ENCODE measurements at regions not wholly inside any gene's neighbourhood (a gene's known extent, or its start where the extent isn't known, plus 50 kb on each side); places are given as distances from the start of the nearest gene placed in this dataset.
"Not testable (repeated sequence)": the region's sequence is repeated elsewhere in the genome, so short reads cannot be mapped to it uniquely, and the experiment has no call there.

DNA sequence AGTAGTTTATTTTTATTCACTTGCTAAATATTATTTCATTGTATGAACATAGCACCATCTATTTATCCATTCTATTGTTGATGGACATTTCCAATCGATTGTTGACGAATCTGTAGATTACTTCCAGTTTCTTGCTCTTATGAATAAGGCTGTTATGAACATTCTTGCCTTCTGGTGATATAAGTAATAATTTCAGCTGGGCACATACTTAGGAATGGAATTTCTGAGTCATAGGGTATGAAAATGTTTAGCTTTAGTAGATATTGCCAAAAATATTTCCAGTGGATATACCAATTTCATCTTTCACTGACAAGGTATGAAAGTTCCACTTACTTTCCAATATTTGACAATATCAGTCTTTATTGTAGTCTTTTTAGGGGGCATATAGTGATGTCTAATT is 468.5 kb downstream of the ETNK1 start:
- no peak for DNase-seq

DNA sequence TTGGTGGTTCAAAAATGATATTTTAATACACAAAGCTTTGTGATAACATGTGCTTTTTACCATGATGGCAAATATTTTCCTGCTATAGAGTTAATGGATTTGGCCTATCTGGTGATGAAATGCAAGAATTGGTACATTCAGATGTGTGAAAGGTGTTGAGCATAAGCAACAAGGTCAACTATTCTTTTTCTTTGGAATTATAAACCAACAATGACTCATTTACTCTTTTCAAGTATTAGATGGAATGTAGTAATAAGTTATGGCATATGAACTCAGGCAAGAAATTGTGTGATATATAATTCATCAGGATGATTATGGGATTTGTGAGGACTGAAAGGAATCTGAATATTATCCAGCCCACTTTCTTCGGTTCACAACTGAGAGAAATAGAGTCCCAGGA is 471.4 kb downstream of the ETNK1 start:
- no peak for DNase-seq

DNA sequence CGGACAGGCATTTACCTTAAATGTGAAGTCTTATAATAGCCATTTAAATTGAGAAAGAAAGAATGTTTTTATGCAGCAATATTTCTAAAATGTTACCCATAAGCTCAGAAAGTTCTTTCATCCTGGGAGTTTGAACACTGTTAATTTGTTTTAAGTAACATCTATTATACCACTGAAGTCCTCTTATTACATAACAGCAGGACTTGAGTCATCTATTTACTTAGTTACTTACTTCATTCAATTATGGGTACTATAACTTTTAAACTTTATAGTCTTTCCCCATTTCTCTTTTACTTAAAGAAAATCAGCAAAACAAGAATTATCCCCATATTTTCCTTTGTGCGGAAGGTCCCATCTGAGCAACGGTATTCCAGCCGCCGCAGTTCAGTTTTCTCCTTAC is 473.1 kb downstream of the ETNK1 start:
- DNase-seq = no peak

DNA sequence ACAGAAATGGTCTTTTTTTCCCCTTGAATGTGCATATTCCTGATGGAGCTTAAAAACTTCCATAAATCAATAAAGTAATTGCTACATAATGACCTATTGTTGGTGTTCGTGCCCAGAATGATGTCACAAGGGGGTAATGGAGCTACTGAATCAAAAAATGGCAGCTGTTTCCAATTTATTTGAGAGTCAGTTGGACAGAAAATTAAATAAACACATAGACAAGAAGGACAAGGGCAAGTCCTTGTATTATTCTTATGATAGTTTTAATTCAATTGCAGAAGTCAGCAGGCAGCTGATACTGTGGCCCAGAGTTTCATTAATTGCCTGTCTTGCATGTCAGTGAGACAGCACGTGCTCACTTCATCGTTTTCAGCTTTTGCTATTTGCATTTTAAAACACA is 473.5 kb downstream of the ETNK1 start:
- DNase-seq = no peak

DNA sequence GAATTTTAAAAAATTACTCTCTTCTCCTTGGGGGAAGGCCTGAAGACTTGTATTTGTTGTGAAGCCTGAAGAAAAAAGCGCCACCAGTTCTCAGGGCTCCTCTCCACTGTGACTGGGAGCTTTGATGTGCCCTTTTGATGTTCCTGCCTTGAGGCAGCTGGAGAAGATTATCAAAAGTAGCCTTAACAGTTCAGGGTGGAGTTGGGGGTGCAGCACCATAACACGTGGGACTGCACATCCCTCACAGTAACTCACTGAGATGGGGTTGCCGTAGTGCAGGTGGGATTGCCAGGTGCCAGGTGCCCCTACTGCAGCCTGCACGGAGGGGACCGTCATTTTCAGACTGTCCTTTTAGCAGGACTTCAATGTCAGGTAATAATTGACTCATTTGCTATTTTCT is 474.1 kb downstream of the ETNK1 start:
- no peak for DNase-seq

DNA sequence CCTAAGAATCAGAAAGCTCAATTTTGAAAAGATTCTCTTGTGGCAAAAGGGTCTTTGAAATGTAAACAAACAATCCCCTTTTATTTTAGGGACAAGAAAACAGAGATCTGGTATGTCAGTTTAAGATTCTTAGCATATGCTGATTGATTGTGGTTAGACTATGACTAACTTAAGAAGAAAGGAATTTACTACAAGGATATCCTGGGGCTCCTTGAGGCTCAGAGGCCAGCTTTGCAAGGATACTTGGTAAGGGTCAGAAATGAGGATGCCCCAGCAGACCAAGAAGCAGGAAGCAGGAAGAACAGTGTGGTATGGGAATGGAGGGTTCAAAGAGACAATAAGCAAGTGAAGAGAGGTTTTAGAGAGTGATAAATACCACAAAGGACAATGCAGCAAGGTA is 474.6 kb downstream of the ETNK1 start:
- DNase-seq = no peak

DNA sequence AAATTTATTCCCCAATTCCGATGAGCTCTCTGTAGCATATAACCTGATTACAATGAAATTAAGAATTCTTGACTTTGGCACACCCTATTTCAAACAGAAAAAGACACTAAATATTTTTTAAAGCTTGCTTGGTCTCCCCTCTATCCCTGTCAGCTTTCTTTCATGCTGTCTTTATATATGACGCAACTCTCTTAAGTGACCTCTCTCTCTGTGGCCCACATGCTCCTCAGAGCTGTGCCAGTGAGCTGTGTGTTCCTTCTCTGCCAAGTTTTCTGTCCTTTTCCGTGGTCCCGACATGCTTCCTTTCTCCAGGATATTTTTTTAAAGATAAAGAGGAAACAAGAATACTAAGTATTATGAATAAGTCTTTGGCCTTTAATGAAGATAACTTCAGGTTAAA is 484.0 kb downstream of the ETNK1 start:
- no peak for DNase-seq

DNA sequence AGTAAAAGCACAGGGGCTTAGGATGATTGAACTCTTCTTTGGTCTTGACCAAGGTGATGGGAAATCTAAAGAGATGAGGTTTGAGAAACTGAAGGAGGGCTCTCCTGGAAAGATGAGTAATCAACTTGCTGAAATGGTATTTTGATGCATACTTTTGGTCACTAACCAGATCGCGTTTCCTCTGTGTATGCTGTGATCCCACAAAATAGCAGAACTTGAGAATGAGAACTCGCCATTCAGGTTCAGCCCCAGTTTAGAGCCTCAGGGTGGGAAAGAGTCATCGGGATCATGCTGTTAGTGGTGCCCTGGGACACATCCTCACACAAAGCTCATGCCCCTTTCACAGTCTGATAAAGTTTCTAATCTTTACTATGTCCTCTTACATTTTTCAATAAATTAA is 488.8 kb downstream of the ETNK1 start:
- no peak for DNase-seq

DNA sequence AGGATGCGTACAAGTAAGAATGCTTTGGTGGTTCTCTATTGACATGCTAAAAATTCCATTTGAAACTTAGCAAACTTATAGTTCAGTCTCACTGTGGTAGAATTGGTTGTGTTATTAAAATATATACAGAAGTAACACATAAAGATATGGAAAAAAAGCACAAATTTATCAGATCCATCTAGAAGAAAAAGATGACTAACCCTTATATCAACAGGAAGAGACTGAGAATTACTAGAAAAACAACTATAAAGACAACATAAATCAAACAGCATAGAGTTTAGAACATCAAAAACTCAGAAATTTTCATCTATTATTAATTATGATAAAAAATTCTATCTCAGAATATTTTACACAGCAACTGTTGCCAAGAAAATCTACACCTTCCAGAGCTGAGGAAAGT is 491.0 kb downstream of the ETNK1 start:
- DNase-seq = no peak

DNA sequence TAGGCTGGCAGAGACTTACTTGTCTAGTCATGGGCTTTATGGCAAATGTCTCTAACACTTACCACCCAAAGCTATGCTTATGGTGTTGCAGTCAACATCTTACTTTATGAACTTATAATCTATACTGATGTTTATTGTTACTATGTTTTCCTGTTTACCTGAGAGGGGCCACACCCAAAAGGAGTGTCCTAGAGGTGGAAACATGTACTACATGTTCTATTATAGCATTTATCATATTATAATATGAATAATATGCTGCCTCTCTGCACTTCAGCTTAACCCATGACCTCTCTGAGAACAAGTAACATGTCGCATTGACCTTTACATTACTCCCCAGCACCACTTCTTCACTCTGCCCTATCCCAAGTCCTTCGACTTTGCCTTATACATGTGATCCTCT is 501.8 kb downstream of the ETNK1 start:
- no peak for DNase-seq

DNA sequence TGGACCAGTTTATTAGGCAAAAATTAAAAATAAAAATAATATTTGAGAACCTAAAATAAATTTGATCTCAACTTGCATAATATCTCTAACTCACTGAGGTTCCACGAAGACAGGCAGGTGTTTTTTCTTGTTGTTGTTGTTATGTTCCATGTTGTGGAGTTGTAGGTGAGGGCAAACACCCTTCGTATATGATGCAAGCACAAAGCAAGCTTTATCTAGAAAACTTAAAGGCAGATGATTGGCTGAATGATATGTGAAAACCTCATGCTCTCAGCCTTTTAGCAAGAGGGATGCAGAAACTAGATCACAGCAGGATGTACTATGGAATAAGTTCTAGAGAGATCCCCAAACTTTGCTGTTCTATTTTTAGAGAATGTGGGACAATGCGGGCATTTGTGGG is 502.7 kb downstream of the ETNK1 start:
- DNase-seq = no peak

DNA sequence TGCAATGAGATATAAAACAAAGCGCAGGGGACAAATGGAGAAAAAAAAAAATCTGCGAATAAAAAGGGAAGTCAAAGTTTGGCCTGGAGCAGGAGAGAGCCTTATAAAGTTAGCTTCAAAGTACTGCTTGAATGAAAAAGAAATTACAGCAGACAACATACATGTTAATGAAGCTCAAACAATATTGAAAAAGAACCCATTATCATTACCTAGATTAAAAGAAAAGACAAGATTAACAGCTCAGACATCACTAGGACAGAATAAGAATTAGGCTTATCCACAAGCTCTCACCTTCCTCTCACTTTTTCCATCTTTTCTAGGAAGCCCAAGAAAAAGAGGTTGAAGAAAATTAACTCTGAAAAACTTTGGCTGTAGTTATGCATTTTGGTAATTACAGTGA is 503.5 kb downstream of the ETNK1 start:
- DNase-seq = no peak

DNA sequence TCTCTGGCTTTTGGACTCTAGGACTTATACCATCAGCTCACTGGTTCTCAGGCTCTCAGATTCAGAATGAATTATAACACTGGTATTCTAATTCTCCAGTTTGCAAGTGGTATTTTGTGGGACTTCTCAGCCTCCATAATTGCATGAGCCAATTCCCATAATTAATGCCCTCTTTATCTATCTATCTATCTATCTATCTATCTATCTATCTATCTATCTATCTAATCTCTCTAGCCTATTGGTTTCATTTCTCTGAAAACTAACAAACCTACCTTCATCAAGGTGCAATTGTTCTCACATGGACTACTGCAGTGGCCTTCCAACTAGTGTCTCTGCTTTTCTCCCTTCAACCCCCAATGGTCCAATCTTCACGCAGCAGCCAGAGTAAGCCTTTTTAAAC is 507.4 kb downstream of the ETNK1 start:
- DNase-seq = no peak

DNA sequence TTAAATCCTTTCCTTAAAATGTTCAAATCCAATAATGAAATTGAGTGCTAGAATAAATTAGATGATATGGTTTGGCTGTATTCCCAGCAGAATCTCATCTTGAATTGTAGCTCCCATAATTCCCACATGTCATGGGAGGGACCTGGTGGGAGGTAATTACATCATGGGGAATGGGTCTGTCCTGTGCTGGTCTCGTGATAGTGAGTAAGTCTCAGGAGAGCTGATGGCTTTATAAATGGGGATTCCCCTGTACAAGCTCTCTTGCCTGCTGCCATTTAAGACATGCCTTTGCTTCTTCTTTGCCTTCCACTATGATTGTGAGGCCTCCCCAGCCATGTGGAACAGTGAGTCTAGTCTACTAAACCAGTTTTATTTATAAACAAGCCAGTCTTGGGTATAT is 508.5 kb downstream of the ETNK1 start:
- DNase-seq = no peak

DNA sequence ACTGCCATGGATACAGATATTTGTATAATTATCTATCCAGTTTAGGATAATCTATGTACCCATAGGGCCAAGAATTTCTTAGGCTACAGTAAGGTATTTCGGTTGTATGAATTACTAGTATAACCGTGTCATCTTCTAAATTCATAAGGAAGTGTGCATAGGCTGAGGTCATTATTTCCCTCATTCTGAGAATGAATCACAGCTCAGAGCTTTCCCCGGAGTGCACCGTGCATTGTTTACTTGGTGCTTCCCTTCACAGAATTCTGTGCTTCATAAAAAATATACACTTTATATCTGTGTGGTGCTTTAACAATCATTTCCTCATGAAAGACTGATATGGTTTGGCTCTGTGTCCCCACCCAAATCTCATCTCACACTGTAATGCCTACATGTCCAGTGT is 514.1 kb downstream of the ETNK1 start:
- no peak for DNase-seq

DNA sequence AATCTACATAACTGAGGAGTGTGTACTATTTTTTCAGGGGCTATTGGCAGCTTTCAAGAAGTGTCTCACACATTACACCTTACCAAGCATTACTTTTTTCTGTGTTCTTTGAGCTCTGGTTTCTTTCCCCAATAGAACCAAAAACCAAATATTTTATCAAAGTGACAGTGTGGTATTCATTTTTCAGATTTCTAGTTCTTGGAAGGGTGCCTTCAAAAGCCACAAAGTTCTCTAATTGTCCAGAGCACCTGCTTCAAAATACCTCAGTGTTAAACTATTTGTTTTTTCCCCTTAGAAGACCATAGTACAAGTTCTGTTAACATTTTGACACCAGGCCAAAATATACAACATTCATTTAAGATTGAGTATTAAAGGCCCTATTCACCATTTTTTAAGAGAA is 515.7 kb downstream of the ETNK1 start:
- DNase-seq = no peak

DNA sequence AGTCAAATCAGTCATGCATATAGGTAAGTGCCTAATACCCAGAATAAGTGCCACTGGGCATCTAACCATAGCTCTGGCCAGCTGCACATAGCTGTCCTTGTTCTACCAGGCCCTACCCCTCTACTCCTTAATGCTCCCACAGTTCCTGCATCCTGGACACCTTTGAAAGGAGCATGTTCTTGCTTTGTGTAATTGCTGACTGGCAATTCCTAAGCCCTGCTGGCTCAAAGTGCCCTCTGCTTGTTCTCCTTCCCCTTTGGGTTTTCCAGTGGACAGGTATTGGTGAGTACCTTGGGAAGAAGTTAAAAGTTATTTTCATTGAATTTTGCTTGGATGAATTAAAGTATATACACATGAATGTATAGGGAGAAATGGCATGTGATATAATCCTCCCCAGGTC is 516.4 kb downstream of the ETNK1 start:
- DNase-seq = no peak

DNA sequence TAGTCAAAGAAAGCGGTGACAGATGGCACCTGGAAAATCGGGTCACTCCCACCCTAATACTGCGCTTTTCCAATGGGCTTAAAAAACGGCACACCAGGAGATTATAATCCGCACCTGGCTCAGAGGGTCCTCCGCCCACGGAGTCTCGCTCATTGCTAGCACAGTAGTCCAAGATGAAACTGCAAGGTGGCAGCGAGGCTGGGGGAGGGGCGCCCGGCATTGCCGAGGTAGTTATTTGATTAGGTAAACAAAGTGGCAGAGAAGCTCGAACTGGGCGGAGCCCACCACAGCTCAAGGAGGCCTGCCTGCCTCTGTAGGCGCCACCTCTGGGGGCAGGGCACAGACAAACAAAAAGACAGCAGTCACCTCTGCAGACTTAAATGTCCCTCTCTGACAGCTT is 521.1 kb downstream of the ETNK1 start:
- DNase-seq = not testable (repeated sequence)

DNA sequence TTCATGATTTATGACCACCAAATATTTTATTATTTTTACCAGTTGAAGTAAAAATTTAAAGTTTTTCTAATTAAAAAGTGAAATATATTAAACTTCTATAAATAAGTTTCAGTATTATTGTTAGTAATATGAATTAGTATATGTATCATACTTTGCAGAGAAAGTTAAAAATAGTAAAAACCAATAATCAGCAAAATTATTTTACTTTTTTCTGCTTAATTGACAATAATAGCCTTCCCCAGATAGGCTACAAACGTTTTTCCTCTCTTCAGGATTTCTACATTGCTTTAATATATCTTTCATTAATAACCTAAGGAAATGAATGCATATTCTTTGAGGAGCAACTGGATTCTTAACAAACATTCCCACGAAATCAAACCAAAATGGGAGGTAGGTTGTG is 543.5 kb downstream of the ETNK1 start:
- no peak for DNase-seq

DNA sequence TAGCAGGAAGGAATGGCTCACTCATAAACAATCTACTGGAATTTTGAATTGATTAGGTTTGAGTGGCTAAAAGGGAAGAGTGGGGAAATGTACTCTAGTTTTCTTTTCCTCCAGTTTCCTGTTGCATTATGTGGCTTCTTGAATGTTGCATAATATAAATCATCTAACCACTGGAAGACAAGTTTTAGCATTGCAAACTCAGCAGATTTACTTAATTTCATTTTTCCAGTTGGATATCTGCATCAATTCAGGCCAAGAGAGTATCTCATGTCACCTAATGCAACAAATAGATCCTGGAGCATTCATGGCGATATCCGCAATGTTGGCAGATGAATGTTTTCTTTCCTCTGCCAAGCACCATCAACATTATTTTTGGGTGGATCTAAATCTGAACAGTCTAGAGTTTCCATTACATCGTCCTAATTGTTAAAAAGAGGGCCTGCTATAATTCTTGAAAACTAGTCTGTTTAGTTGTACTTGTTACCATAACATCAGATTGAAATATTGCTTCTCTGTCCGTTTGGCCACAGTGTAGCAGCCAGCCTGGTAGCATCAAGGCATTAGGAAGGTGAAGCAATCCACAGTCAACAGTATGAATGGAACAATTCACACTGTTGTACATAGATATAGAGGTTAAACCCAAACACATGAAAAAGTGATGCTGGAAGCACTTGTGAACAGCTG is 544.2 kb downstream of the ETNK1 start:
- no peak for DNase-seq

DNA sequence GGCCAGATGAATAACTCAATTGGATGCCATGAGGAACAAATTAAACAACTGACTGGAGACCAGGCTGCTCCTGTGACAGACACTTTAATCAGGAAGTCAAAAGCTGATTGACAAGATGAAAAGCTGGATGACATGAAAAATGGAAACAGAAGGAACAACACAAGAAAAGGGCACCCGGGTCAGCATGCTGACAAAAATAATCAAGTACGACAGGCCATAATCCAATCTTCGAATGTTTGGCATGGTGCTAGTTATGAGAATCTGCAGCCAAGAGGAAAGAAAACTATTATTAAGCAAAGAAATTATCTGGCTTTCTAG is 544.7 kb downstream of the ETNK1 start:
- no peak for DNase-seq

DNA sequence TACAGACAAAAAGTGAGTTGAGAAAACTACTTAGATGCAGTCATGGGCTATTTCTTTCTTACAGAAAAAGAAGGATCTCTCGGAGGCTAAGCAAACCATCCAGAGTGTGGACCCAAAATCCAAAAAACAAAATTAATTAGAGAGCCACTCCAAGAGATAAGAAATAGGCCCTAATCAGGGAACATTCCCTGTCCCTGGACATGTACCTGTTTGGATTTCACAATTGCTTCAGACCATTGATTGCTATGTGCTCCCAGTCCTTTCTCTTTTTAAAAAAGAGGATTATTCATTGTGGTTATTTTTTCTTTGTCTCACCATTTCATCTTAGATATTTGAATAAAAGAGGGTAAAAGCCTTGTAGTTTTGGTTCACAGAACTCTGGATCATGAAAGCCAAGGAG is 549.9 kb downstream of the ETNK1 start:
- DNase-seq = no peak

DNA sequence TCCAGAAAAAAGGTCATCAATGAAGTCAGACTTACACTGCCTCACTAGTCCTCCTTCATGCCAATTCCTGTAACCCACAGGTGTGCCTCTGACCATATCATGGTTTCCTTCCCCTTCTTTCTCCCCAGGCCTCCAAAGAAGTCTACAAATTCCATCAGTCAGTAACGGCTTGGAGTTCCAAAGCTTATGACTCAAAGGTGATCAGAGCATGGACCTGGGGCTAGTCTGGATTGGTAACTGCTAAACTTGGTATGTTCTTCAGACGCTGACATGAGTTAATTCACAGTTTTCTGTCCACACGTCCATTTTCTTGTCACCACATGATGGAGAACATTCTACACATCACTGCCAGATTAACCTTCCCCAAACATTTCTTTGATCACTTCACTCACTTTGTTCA is 560.4 kb downstream of the ETNK1 start:
- no peak for DNase-seq

DNA sequence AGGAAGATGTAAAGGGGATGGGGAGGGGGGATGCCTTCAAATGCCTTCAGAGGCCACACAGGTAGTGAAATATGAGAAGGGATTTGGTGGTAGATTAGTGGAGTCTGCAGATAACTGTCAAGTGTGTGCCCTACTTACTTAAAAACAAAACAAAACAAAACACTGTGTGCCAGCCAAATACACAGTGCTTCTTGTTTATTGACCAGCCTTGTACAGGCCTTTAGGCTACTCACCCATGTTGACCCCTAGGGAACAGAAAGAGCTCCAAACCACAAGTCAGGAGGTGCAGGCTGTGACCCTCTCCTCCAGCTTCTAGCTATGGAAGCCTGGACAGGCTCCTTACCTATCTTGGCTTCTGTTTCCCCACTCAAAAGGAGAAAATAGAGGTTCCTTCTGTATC is 562.0 kb downstream of the ETNK1 start:
- no peak for DNase-seq

DNA sequence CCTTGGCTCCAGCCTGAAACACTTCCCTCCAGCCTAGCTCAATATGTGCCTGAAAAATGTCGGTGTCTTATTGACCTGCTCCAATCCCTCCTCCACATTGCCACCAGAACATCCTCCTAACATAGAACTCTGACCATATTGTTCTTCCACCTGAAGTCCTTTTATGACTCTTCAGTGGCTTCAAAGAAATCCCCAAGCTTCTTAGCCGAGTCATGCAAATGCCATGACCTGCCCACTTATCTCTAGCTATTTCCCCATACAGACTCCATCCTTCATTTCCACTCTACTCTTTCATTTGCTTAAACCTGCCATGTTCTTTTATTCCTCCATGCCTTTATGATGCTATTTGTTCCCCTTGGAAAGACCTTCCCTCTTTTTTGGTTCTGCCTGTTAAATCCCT is 568.6 kb downstream of the ETNK1 start:
- no peak for DNase-seq

DNA sequence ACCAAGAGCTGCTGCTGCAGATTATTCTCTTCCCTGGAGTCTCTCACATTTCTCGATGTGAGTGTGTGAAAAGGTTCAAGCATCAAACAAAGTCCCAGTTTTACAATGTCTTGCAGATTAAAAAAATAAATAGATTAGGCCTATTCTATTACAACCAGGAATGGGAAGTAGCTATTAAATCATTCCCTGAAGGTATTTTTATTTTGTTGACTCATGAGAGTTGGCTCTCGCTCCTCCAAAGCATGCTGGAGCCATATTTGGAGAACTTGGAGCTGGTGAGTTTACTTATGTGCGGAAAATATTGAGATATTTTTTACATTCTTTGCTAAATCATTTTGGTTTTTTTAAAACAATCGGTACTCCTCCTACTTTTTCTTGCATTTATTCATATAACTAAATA is 572.3 kb downstream of the ETNK1 start:
- no peak for DNase-seq
